ENCODE measurements at regions not wholly inside any gene's neighbourhood (a gene's known extent, or its start where the extent isn't known, plus 50 kb on each side); places are given as distances from the start of the nearest gene placed in this dataset.

GRCh38 chrX:43479070-43479469 is 177.0 kb upstream of the MAOA start:
- H3K4me2 ChIP-seq (ENCODE audit: insufficient read depth in 1 of 2, low read depth in 2 of 2, low read length in 2 of 2), result no peak overlapping the region
- no peak overlapping the region for H2BK120ac ChIP-seq (replicated peaks; ENCODE audit: low read depth, low read length)
- no peaks in the 10 kb centered on the region for H3K27me3 ChIP-seq (replicated peaks in 1 of 4; ENCODE audit: control insufficient read depth in 3 of 4, extremely low read depth in 1 of 4, insufficient read depth in 3 of 4, low read length in 3 of 4)
- H3K4me1 ChIP-seq (replicated peaks in 1 of 4; ENCODE audit: control insufficient read depth in 3 of 4, insufficient read depth in 4 of 4, low read length in 3 of 4), result no peaks in the 10 kb centered on the region; a peak in 1 of 7 replicates
- H3K27ac ChIP-seq (ENCODE audit: low read depth, low read length), result no peak overlapping the region
- H2BK12ac ChIP-seq (ENCODE audit: low read depth, low read length), result no peak overlapping the region
- H3K36me3 ChIP-seq (ENCODE audit: control insufficient read depth in 2 of 4, insufficient read depth in 4 of 4, low read length in 3 of 4), result no peaks in the 10 kb centered on the region
- no peak overlapping the region for H2AK5ac ChIP-seq (ENCODE audit: low read depth, low read length)
- H3K79me2 ChIP-seq (ENCODE audit: control insufficient read depth in 1 of 2, insufficient read depth in 2 of 2, low read length in 2 of 2), result no peaks in the 10 kb centered on the region
- H2BK20ac ChIP-seq (ENCODE audit: low read length), result no peak overlapping the region
- WGBS, 2 experiments (ENCODE audit: extremely low coverage in 1 of 2, insufficient coverage in 1 of 2, insufficient read length in 1 of 2, insufficient replicate concordance in 2 of 2, low coverage in 1 of 2, low lambda C conversion rate in 2 of 2, missing lambda C conversion rate in 1 of 2), result 93% methylated on average over 3 of the region's 3 CpGs; no CpG with 5 or more reads in 1 of the 2 experiments
- DNase-seq (ENCODE audit: low read depth in 1 of 2, low spot score in 2 of 2), result no peak
- FAIRE-seq, result no peak
- no peak overlapping the region for H3K18ac ChIP-seq (ENCODE audit: extremely low read depth, low read length)
- no peak overlapping the region for H4K8ac ChIP-seq (ENCODE audit: extremely low read depth, insufficient read depth, low read length)
- H3K4me3 ChIP-seq (ENCODE audit: extremely low read depth in 1 of 4, insufficient read depth in 2 of 4, low read depth in 3 of 4, low read length in 4 of 4), result no peak overlapping the region
- H3K9ac ChIP-seq (replicated peaks in 1 of 4; ENCODE audit: extremely low read depth in 1 of 4, low read depth in 3 of 4, low read length in 3 of 4), result no peak overlapping the region
- H2BK5ac ChIP-seq (ENCODE audit: low read depth, low read length), result no peak overlapping the region
- H2AFZ ChIP-seq (ENCODE audit: low read length), result no peak overlapping the region
- H4K91ac ChIP-seq (replicated peaks; ENCODE audit: insufficient read length, low read length), result no peak overlapping the region
- H3K14ac ChIP-seq (ENCODE audit: insufficient read length), result no peak overlapping the region
- no peaks in the 10 kb centered on the region for H4K20me1 ChIP-seq (replicated peaks in 1 of 2; ENCODE audit: control insufficient read depth in 1 of 2, insufficient read depth in 2 of 2, low read length in 2 of 2)
- no peak overlapping the region for H2BK15ac ChIP-seq (ENCODE audit: low read length)
- no peak overlapping the region for H3K56ac ChIP-seq (replicated peaks; ENCODE audit: insufficient read length, low read depth, low read length)
- no peak overlapping the region for H3K4ac ChIP-seq (replicated peaks; ENCODE audit: insufficient read length, low read depth, low read length)
- H3K23me2 ChIP-seq (ENCODE audit: low read depth, low read length), result no peaks in the 10 kb centered on the region
- no peaks in the 10 kb centered on the region for H3K79me1 ChIP-seq (ENCODE audit: low read depth, low read length)
- POLR2A ChIA-PET (ENCODE audit: partially characterized antibody), result no interaction called here
- CTCF ChIA-PET (ENCODE audit: partially characterized antibody), result interaction anchor here (0.8 kb wide), 1 partner anchor 10 kb away, joined by 3 read pairs; no protein-coding TSS in a partner anchor
- H4K5ac ChIP-seq (ENCODE audit: insufficient read length, low read depth, low read length), result no peak overlapping the region
- H3K9me3 ChIP-seq (ENCODE audit: insufficient read depth in 2 of 2, low read depth in 1 of 2, low read length in 1 of 2), result no peaks in the 10 kb centered on the region
- no peak overlapping the region for H3K23ac ChIP-seq (ENCODE audit: insufficient read length)
- no peak for TF ChIP-seq RAD21 (IDR thresholded peaks at IDR 0.05 in 1 of 2, conservative IDR thresholded peaks at IDR 0.05 in 1 of 2; ENCODE audit: low read depth in 2 of 2, low read length in 2 of 2)
- no peak for TF ChIP-seq SP2 (IDR thresholded peaks at IDR 0.05; ENCODE audit: low read length)
- no peak for TF ChIP-seq TAF1 (IDR thresholded peaks at IDR 0.05; ENCODE audit: low read depth, low read length)
- no peak for TF ChIP-seq RNF2 (IDR thresholded peaks at IDR 0.05; ENCODE audit: borderline replicate concordance, low read depth, low read length, missing control alignments, poor library complexity, severe bottlenecking)
- TF ChIP-seq HDAC2 (IDR thresholded peaks at IDR 0.05; ENCODE audit: borderline replicate concordance in 1 of 2, low read depth in 2 of 2, low read length in 2 of 2), result no peak
- TF ChIP-seq RXRA (IDR thresholded peaks at IDR 0.05; ENCODE audit: insufficient read depth, low read depth, low read length), result no peak
- TF ChIP-seq KDM4A (IDR thresholded peaks at IDR 0.05; ENCODE audit: low read depth, low read length, severe bottlenecking), result no peak
- TF ChIP-seq MAFK (IDR thresholded peaks at IDR 0.05; ENCODE audit: low read depth, low read length), result no peak
- TF ChIP-seq E2F6 (IDR thresholded peaks at IDR 0.05), result no peak
- TF ChIP-seq MAX (IDR thresholded peaks at IDR 0.05), result no peak
- TF ChIP-seq CREB1 (IDR thresholded peaks at IDR 0.05), result no peak
- no peak for TF ChIP-seq POLR2AphosphoS5 (IDR thresholded peaks at IDR 0.05; ENCODE audit: low read depth, low read length)
- no peak for TF ChIP-seq EZH2 (IDR thresholded peaks at IDR 0.05; ENCODE audit: low read depth, low read length, severe bottlenecking)
